GM19438 (cell line): ENCODE measurements at regions not wholly inside any gene's neighbourhood (a gene's known extent, or its start where the extent isn't known, plus 50 kb on each side); places are given as distances from the start of the nearest gene placed in this dataset.

ENCODE experiments used
- ATAC-seq: cut with Tn5 transposase; IDR thresholded peaks from one replicate; pipeline ENCODE4 v1.9.1; 2021; ENCODE audit warnings: low read depth; ENCODE audit not compliant: unreplicated experiment

- no peak for ATAC-seq
These were observed 530.3 kb downstream of the EPHA5 start for GRCh38 chr4:65139998-65140397.

- ATAC-seq, result no peak
These were observed 544.1 kb downstream of the EPHA5 start for GRCh38 chr4:65126200-65126599.

GRCh38 chr4:65120287-65120686 is 550.0 kb downstream of the EPHA5 start:
- ATAC-seq, result no peak

- ATAC-seq, result no peak
These were observed 567.9 kb downstream of the EPHA5 start for GRCh38 chr4:65102419-65102818.

GRCh38 chr4:65096630-65097029 is 573.7 kb downstream of the EPHA5 start:
- ATAC-seq, result no peak

- ATAC-seq, result no peak
These were observed 580.6 kb downstream of the EPHA5 start for GRCh38 chr4:65089666-65090065.

GRCh38 chr4:65083076-65083475 is 587.2 kb downstream of the EPHA5 start:
- ATAC-seq, result no peak

GRCh38 chr4:65071564-65071963 is 598.7 kb downstream of the EPHA5 start:
- ATAC-seq, result no peak

GRCh38 chr4:65069177-65069576 is 601.1 kb downstream of the EPHA5 start:
- no peak for ATAC-seq

- ATAC-seq, result no peak
These were observed 604.2 kb downstream of the EPHA5 start for GRCh38 chr4:65066106-65066505.

GRCh38 chr4:65063601-65064000 is 606.7 kb downstream of the EPHA5 start:
- no peak for ATAC-seq

- ATAC-seq, result no peak
These were observed 619.5 kb downstream of the EPHA5 start for GRCh38 chr4:65050786-65051185.

GRCh38 chr4:65046192-65047133 is 623.8 kb downstream of the EPHA5 start:
- no peak for ATAC-seq

- no peak for ATAC-seq
These were observed 624.6 kb upstream of the TECRL start for GRCh38 chr4:65033899-65034298.

- ATAC-seq, result no peak
These were observed 619.3 kb upstream of the TECRL start for GRCh38 chr4:65028592-65028991.

- ATAC-seq, result no peak
These were observed 614.8 kb upstream of the TECRL start for GRCh38 chr4:65023883-65024670.

- no peak for ATAC-seq
These were observed 613.8 kb upstream of the TECRL start for GRCh38 chr4:65023081-65023480.

- ATAC-seq, result no peak
These were observed 612.5 kb upstream of the TECRL start for GRCh38 chr4:65021737-65022136.

- no peak for ATAC-seq
These were observed 611.9 kb upstream of the TECRL start for GRCh38 chr4:65021149-65021548.

- ATAC-seq, result no peak
These were observed 610.5 kb upstream of the TECRL start for GRCh38 chr4:65019775-65020174.

GRCh38 chr4:65018313-65018712 is 609.1 kb upstream of the TECRL start:
- ATAC-seq, result no peak

- no peak for ATAC-seq
These were observed 604.8 kb upstream of the TECRL start for GRCh38 chr4:65014078-65014477.
